GM19239 (cell line): ENCODE measurements at regions not wholly inside any gene's neighbourhood (a gene's known extent, or its start where the extent isn't known, plus 50 kb on each side); places are given as distances from the start of the nearest gene placed in this dataset.

Experiments used
- DNase-seq: peaks from one replicate; pipeline ENCODE4 v3.0.0; 2011; ENCODE audit warnings: low spot score; ENCODE audit not compliant: insufficient read length
- FAIRE-seq: peaks from 2 replicates; lab custom pipeline; 2011; peaks lifted over from hg19 to GRCh38; lab: Jason Lieb, UNC

DNA sequence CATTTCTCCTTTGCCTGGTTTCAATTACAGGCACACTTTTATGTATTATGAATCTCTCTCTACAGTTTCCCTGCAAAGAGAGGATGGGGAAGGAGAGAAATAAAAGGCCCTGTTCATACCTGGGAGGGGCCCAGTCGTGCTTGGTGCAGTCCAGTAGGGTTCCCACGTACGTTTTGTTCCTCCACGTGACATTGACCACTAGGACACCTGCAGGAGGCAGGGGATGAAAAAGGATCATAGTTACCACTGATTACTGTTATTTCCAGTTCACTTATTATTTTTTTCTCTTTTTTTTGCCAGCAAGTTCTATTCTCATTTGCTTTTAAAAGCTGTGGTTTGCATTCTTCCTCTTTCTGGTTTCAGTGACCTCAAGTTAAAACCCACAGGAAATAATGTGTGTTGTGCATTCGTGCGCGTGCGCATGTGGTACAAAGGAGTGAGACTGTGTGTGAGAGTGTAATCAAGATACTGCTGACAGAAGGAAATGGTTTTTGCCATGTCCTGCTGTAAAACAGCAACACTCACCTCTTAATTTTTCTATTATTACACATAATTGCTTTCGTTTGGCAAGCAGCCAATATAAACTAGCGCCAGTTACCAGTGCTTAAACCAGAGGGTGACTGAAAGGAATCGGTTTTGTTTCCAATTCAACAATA lies 96.8 kb downstream of the ZNF608 start:
- FAIRE-seq (peak; percentile 92), DNase-seq (peak; percentile 62)

DNA sequence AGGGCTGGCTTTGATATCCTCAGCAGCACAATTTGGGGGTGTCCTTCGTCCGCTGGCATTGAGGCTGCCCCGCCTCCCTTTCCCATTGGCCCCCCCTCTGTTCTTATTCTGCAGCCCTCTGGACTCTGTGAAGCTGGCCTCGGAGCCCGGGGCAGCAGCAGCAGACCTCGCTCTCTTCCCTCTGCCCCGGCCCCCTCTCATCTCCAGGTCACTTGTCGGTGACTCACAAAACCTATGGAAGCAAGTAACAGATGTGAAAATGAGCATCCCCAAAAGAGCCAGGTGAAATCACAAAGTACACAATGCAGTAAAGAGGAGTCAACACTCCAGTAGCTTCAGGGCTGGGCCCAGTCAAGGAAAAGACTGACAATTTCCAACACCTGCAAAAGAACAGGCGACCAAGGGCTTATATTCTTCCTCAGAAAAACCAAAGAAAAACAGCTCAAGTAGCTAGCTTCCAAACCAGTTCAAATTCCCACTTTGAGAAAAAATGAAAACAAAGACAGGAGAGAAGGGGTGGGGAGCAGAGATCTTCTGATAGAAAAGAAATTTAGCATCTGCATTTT lies 97.5 kb downstream of the ZNF608 start:
- DNase-seq (no peak), FAIRE-seq (no peak)

DNA sequence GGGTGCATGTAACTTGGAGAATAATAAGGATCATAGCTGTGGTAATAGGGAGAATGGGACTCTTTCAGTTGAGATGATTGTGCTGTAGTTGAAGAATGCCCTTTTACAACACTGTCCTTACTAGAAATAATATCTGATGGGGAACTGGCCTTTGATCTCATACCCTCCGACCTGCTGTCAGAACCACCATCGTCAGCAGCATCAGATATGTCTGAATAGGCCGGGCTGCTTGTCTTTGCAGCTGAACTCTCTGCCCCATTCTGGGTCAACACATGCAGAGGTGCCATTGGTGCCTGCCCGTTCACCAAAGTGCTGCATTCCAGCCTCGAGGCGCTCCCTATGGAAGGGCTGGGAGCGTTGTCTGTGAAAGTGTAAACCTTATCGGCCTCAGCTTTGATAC lies 99.1 kb downstream of the ZNF608 start:
- DNase-seq (no peak), FAIRE-seq (no peak)

DNA sequence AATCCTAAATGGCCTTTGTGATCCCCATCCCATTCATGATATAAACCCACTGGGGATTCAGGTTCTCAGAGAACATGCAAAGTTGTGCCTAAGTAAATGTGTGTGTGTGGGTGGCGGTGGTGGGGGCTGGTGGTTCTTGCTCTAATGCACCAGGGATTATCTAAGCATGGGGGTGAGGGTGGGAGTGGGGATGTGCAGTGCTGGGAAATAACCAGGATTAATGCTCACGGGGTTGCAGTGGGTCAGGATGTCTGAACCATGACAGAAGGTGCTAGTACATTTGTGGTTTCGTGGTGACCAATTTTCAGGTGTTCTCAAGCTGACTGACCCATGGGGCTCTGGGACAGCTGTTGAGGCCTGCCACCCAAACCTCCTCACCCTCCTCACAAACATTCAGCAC lies 101.0 kb downstream of the ZNF608 start:
- FAIRE-seq (peak; percentile 57), DNase-seq (no peak)

DNA sequence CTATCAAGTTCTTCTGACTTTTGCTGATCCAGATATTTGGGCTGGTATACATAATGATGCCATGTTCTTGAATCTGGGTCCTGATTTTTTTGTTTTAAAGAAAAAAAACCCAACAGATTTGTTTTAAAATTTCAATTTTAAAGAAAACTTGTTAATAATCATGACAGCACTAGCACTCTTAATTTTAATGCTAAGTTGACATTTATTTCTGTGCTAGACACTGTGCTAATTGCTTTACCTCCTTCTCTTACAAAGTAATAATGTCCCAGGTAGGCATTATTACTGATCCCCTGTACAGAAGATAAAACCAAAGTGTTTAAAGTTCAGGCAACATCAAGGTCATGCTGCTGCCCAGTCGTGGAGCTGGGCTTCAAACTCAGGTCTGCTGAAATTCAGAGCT lies 101.9 kb downstream of the ZNF608 start:
- DNase-seq: no peak
- FAIRE-seq: no peak

DNA sequence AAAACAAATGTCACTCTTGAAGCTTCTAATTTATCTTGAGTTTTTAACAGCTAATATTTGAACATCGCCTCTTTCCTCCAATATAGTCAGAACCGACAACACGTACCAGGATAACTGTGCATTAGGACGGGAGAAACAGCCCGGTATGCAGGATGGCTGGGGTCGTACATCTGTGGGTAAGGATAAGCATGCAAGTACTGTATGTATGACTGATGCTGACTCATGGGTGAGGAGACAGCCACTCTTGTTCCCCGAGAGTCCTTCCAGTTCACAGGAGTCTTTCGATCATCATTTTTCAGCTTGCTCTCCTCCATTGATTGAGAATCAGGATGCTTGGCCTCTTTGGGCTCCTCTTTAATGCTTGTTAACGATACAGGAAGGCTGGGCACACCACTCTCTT lies 102.3 kb downstream of the ZNF608 start:
- no peak for DNase-seq
- no peak for FAIRE-seq

DNA sequence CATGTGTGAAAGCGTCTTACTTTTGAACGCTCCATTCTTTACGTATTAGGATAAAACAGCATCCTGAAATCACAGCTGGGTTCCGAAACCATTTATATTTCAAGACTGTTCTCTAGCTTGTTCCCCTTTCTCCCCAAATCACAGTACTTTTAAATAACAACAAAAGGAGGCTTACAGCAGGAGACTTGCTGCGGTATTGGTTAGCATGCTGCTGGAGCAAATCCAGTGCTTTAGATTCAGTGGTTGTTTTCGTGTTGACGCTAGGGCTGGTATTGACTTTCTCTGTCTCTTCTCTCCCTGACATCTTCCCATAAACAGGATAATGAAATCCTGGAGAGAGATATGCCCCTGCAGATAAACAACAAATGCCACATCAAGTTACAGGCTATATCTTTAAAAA lies 103.1 kb downstream of the ZNF608 start:
- DNase-seq (no peak), FAIRE-seq (no peak)

DNA sequence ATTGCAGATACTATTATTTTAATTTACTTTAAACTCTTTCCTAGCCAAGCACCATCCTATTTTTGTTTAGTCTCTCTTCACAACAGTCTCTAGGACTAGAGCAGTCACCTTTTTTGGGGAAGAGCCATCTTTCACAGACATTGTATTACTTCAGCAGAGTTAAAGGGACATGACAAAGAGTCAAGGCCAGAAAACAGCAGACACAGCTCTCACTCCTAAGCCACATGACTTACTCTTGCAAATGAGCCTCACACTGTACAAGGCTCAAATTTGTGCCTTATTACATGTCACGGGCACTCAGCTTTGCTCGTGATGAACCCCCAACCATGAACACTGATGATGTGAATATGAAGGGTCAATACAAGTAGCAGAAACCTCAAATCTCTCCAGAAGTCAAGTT lies 104.3 kb downstream of the ZNF608 start:
- FAIRE-seq (no peak), DNase-seq (no peak)

DNA sequence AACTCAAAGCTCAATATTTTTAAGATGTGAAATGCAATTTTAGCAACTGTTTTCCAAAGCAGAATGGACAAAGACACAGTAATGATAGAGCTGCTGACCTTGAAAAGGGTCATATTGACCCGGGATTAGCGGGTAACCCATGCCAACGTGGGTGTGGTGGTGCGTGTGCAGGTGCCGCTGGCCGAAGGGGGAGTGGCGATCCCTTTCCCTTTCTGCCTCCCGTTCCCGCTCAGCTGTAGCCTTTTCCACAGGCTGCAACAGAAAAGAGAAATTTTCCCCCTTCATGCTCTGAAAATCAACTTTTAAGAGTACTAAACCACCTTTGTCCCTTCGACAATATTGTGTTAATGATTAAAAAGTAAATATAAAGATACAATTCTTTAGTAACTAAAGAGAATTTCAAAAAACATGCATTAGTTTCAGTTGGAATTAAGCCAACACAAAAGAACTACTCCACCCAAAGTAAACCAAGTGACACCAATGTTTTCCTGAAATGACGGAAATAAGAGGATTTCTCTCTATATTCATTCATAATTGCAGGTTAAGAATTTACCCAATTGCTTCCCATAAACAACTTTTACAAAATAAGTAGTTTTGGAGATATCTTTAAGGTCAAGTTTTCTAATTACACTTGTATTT lies 105.2 kb downstream of the ZNF608 start:
- DNase-seq: no peak

DNA sequence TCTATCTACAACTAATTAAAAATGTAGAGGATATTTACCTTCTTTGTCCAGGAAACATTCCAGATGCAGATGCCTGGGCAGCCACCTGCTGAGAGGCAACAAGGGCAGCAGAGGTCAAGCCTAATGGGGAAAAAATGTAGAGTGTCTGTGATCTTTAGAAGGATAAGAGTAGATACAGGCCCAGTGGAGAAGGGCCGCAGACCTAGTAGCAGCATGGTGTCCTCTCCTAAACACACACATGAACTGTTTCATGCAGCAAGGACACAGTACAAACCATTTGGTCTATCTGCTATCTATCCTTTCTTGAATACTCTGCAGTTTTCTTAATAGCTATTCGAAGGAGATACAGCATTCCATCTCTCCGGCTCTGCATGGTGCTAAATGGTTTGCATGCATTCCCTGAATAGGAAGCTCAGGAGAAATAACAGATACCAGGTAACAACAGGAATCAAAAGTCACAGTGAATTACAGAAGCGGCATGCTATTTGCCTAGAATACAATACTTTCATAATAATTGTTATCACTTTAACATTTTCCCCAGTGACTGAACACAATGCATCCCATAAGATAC lies 107.3 kb downstream of the ZNF608 start:
- no peak for DNase-seq

More for the DNA sequence above, 105.2 kb downstream of the ZNF608 start:
- FAIRE-seq: no peak

DNA sequence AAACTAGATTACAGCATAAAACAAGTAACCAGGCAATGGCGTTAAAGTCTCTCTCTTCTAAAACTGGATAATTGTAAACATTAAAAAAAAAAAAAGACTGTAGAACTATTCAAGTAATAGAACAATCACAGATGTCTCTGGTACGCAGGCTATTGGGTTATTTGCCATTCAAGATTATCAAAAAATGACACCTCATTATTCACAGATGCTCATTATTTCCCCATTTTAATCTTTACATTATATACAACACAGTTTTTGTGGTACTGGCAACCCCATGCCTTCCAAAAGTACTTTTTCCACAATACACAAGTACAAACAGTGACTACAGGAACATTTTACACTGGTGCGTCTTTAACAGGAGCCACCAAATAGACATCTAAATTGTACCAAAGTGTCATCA lies 109.4 kb downstream of the ZNF608 start:
- FAIRE-seq (no peak), DNase-seq (no peak)

More for the DNA sequence above, 107.3 kb downstream of the ZNF608 start:
- no peak for FAIRE-seq

DNA sequence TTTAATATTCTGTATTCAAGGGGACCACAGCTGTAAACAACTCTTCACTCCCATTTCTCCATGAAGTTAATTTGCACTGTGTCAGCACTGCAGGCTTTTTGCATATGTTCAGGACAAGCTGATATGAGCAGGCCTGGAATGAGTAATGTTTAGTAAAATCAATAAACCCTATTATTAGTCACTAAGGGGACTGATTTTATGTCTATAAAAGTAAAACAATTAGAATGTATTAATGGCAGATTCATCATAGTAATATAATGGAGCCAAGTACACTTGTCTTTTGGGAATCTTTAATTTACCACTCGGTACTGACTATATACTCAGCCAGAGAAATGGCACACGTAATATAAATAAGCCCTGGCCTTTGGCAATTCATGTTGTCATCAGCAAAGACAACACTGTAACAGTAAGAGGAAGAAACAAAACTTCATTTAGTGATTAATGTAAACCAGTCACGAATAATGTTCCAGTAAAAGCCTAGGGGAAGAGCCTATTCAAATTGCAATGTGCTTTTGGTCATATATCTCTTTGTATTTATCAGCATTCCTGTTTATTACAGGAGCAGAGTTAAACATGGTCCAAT lies 111.6 kb downstream of the ZNF608 start:
- DNase-seq (no peak), FAIRE-seq (no peak)

DNA sequence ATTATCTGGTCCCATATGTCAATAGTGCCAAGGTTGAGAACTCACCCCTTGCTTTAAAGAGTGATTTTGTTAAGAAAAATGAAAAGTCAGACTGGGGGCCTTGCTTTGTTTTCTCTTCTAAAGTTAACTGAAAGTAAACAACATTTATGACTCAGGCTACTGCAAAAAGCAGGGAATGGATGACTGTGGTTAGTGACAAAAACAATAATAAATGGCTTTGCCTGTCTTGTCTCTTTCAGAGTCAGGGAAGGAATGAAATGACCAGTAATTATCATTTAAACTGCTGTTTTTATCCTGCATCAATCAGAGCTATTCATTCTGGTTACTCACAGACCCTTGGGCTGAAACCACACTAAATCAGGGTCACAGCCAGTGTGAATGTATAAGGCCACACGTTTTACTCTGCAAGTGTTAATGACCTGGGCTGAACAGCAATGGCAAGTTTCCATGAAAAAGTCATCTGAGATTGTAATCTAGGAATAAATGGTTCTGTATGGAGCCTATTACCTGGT lies 112.2 kb downstream of the ZNF608 start:
- DNase-seq (no peak), FAIRE-seq (no peak)

DNA sequence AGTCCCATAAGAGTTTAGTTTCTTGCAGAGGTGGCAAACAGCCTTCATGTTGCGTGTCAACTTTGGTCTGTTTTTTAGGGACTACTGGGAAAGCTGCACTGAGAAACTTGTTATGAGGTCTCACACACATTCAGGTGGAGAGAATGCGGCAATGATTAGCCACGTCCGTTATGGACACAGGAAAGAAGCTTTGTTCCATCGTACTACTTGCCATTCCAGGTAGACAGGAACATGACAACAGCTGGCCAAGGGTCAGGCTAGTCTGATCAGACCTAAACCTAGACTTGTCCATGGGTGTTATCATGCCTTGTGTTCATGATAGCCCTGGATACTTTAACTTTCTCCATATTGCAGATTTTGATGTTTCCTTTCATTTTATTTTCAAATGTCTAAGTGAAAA lies 113.2 kb downstream of the ZNF608 start:
- FAIRE-seq (no peak), DNase-seq (no peak)

DNA sequence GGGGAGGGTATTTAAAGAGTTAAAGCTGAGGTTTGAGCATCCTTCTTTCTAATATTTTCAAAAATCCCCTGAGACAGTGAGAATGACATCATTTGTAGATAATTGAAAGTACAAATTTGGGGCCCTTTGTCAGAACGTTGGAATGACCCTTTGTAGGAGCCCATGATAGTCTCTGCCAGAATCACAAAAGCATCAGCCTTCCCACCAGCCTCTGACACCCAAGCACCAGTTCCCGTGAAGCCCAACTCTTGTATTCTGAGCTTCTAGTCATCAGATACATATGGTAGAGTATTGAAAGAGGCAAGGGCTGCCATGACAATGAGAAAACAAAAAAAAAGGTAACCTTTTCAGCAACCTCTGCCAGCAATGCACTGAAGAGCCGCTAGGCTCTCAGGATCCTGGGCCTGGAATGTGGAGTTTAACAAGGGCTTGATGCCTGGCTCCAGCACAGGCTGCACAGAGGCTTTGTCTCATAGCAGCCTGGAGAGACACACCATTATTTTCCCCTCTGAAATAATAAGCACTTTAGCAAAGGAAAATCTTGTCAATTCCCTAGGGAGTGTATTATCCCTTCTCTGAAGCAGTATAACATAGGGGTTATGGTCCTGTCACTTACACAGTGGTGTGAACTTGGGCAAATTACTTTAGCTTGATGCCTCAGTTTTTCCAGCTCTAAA lies 114.4 kb downstream of the ZNF608 start:
- DNase-seq: no peak
- FAIRE-seq: no peak

DNA sequence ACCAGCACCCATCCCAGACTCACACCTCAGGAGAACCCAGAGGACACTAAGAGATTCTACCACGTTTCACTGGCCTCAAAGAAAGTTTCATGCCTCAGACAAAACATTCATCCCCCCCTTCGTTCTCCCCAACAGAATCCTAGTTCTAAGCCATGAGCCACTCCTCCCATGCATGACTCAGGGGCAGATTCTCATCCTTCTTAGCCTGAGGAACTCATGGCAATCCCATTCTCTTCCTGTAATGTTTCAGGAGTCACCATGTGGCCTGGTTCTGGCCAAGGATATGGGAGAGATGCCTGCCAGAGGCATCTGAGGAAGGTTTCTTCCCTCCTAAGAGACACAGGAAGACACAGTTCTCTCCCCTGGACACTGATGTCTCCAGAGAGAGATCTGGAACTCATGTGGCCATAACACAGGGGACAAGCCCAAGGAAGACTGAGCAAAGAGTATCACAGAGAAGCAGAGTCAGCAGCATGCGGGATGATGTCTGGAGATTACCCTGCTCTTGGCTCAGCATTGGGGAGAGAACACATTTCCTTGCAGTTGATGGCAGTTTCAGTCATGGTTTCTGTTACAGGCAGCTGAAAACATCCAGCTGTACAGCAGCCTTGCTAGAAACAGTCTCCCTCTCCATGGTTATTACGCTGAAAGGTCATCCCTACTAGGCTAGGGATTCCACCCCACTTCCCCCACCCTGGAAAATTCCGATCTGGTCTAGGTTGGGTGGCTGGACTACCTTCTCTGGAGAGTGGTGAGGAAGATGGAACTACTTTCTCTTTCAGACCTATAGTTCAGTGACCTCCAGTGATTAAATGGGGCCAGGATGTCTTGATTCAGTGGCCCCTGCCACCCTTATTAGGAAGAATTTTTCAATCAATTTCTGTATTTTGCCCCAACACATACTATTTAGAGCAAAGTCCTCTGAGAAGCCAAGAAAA lies 115.4 kb downstream of the ZNF608 start:
- peak; percentile 85 for FAIRE-seq
- no peak for DNase-seq

DNA sequence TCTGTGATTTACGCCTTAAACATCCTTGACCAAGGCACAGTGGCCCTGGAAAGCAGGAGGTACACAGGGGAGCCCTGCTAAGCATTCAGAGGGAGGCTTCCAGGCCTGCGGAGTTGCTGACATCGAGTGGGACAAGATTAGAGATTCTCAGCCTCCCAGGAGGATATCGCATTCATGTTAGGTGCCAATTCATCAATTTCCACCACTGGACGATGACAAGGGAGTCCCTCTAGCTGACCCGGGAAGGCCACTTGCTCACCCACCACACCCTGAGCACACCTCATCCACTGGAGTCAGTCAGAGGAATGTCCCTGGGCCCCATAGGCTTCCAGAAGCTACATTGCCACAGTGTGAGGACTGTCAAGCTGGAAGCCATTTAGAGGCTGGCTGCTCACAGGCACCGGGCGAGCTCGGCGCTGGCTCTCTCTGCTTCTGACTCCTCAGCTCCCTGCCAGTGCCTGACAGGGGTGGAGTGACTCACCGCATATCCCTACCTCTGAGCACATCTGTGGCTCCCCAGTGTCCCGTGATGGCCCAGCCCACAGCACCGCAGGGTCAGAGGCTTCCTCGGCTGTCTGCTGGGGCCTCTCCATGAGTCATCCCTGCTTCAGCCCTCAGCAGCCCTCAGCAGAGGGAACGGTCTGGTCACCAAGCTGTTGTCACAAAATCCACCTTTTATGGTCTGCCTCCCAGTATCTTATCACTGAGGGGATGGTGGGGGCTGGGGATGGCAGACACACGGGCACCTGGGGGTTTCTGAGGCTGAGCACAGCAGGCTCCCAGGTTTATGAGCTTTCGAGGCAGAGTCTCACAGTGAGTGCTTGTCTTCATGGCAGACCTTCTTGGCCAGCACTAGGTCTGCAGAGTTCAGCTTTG lies 117.5 kb downstream of the ZNF608 start:
- FAIRE-seq (no peak), DNase-seq (no peak)

DNA sequence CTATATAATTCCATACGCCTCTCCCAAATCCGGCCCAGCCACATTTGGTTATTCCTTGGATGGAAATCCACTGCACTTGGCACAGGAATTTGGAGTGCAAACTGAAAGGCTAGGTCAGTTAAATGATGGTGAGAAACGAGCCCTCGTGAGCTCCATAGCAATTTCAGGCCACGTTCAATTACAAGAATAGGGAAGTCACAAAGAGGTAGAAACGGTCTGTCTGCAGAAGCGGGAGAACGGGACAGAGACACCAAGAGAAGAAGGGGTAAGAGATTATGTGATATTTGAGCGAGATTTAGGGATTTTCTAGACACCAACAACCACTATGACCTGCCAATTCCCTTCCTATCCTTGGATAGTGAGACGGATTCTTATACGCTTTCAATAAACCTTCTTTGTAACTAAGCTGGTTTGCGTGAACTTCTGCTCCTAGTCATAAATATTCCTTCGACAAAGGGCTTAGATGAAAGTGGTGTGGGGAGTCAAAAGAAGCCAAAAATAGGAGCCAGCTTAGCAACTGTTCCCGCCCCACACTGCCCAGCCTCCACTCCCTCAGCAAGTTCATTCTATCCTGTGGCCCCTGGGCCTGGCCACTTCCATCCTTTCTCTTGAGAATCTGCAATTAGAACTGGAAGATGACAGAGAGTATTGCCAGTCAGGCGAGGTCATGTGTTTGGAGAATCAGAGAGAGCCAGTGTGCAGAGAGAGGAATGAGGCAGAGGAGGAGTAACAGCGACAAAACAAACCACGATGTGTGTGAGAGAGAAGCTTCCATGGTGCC lies 118.4 kb downstream of the ZNF608 start:
- DNase-seq (no peak), FAIRE-seq (no peak)
